CD14-positive monocyte (primary cell): ENCODE measurements at regions not wholly inside any gene's neighbourhood (a gene's known extent, or its start where the extent isn't known, plus 50 kb on each side); places are given as distances from the start of the nearest gene placed in this dataset.
A peak's percentile ranks its signal among the peaks of the same experiment; 100 is the strongest.

Experiments used
- DNase-seq, 3 donors: peaks; one replicate each; pipeline ENCODE4 v3.0.0-alpha.2; 2011 to 2022
- H2AFZ ChIP-seq: 2 replicates; pipeline ENCODE4 v1.6.0; 2012; ENCODE audit warnings: mild to moderate bottlenecking, low read depth, low read length, inconsistent platforms; ENCODE audit not compliant: insufficient read depth, poor library complexity, severe bottlenecking
- H3K27ac ChIP-seq, 2 donors: 1 replicate in 1 of 2; 2 replicates in 1 of 2; pipeline ENCODE4 v1.5.1; 2012 to 2013; ENCODE audit warnings: low read length in 2 of 2, control low read depth in 1 of 2, inconsistent platforms in 1 of 2, low read depth in 1 of 2, mild to moderate bottlenecking in 1 of 2
- H3K27me3 ChIP-seq, 2 donors: one replicate each; pipeline versions ENCODE4 v1.6.0 to v1.6.1; 2011 to 2013; ENCODE audit warnings: low read length in 2 of 2; ENCODE audit not compliant: control insufficient read depth in 2 of 2, insufficient read depth in 2 of 2
- H3K36me3 ChIP-seq, 2 donors: replicated peaks in 1 of 2; 1 replicate in 1 of 2; 2 replicates in 1 of 2; pipeline versions ENCODE4 v1.5.1 to v1.6.1; 2012 to 2013; ENCODE audit warnings: low read length in 2 of 2, control low read depth in 1 of 2, inconsistent platforms in 1 of 2, mild to moderate bottlenecking in 1 of 2; ENCODE audit not compliant: insufficient read depth in 2 of 2, control insufficient read depth in 1 of 2
- H3K4me1 ChIP-seq, 2 donors: 1 replicate in 1 of 2; 2 replicates in 1 of 2; pipeline versions ENCODE4 v1.5.1 to v1.6.1; 2012 to 2013; ENCODE audit warnings: low read length in 2 of 2, control low read depth in 1 of 2, inconsistent platforms in 1 of 2, mild to moderate bottlenecking in 1 of 2, moderate library complexity in 1 of 2; ENCODE audit not compliant: insufficient read depth in 2 of 2, control insufficient read depth in 1 of 2
- H3K4me2 ChIP-seq: replicated peaks from 2 replicates; pipeline ENCODE3; 2012; ENCODE audit warnings: low read length, moderate library complexity, mild to moderate bottlenecking; ENCODE audit not compliant: poor library complexity, severe bottlenecking; ENCODE audit errors: extremely low read depth
- H3K4me3 ChIP-seq, 3 experiments: fragments of 200-600 bp in 1 of 3; sonication (generic) in 1 of 3; replicated peaks in 1 of 3; 1 replicate in 2 of 3; 2 replicates in 1 of 3; pipeline ENCODE4 v1.5.1; 2011 to 2013; ENCODE audit warnings: low read length in 3 of 3, mild to moderate bottlenecking in 3 of 3, control low read depth in 2 of 3, low read depth in 2 of 3, inconsistent platforms in 1 of 3, moderate library complexity in 1 of 3
- H3K79me2 ChIP-seq: 2 replicates; pipeline ENCODE4 v1.6.0; 2012; ENCODE audit warnings: mild to moderate bottlenecking, control low read depth, inconsistent platforms, low read length, moderate library complexity; ENCODE audit not compliant: insufficient read depth
- H3K9ac ChIP-seq: 2 replicates; pipeline ENCODE4 v1.6.0; 2017; ENCODE audit warnings: low read length, mild to moderate bottlenecking; ENCODE audit not compliant: insufficient read depth, poor library complexity, severe bottlenecking
- H3K9me3 ChIP-seq, 2 donors: replicated peaks in 1 of 2; 1 replicate in 1 of 2; 2 replicates in 1 of 2; pipeline versions ENCODE4 v1.5.1 to v1.6.1; 2012 to 2013; ENCODE audit warnings: low read length in 2 of 2, control low read depth in 1 of 2; ENCODE audit not compliant: control insufficient read depth in 1 of 2, insufficient read depth in 1 of 2
- H4K20me1 ChIP-seq: 2 replicates; pipeline ENCODE4 v1.6.0; 2012; ENCODE audit warnings: mild to moderate bottlenecking, low read length, control low read depth, moderate library complexity; ENCODE audit not compliant: insufficient read depth
- H3K27ac Mint-ChIP-seq, 7 donors: one replicate each; pipeline ENCODE4 v1.8.0; 2020; ENCODE audit warnings: mild to moderate bottlenecking in 7 of 7, mixed read lengths in 7 of 7, moderate library complexity in 6 of 7, inconsistent platforms in 2 of 7
- H3K27me3 Mint-ChIP-seq, 3 donors: one replicate each; pipeline ENCODE4 v1.8.0; 2021 to 2022; ENCODE audit warnings: low read depth in 3 of 3, mild to moderate bottlenecking in 3 of 3, mixed read lengths in 3 of 3, moderate library complexity in 3 of 3, inconsistent platforms in 1 of 3
- H3K36me3 Mint-ChIP-seq, 2 donors: one replicate each; pipeline ENCODE4 v1.8.0; 2020; ENCODE audit warnings: mixed read lengths in 2 of 2, inconsistent platforms in 1 of 2, mild to moderate bottlenecking in 1 of 2
- H3K4me1 Mint-ChIP-seq: one replicate; pipeline ENCODE4 v1.8.0; 2020; ENCODE audit warnings: mild to moderate bottlenecking, mixed read lengths
- H3K4me3 Mint-ChIP-seq, 2 donors: one replicate each; pipeline ENCODE4 v1.8.0; 2020; ENCODE audit warnings: mild to moderate bottlenecking in 2 of 2, mixed read lengths in 2 of 2, moderate library complexity in 1 of 2
- H3K9me3 Mint-ChIP-seq, 7 donors: one replicate each; pipeline ENCODE4 v1.8.0; 2020 to 2022; ENCODE audit warnings: mixed read lengths in 7 of 7, mild to moderate bottlenecking in 6 of 7, moderate library complexity in 6 of 7, inconsistent platforms in 2 of 7
- WGBS: methylation state at CpG from one replicate; pipeline ENCODE4 v1.1.5; 2013; ENCODE audit warnings: missing lambda C conversion rate; ENCODE audit not compliant: insufficient coverage; 5-methylcytosine and 5-hydroxymethylcytosine counted together
- intact Hi-C, 2 donors: fragments of 100-400 bp; cut with micrococcal nuclease; formaldehyde crosslinking; loops; one replicate each; pipeline versions ENCODE4 v1.15.0 to v1.15.1; 2023
- TF ChIP-seq, protein P1 (sequence below): fragments of 200-600 bp; IDR thresholded peaks from one replicate; pipeline ENCODE4 v1.8.0; 2022; ENCODE audit warnings: antibody characterized with exemption, mild to moderate bottlenecking

DNA sequence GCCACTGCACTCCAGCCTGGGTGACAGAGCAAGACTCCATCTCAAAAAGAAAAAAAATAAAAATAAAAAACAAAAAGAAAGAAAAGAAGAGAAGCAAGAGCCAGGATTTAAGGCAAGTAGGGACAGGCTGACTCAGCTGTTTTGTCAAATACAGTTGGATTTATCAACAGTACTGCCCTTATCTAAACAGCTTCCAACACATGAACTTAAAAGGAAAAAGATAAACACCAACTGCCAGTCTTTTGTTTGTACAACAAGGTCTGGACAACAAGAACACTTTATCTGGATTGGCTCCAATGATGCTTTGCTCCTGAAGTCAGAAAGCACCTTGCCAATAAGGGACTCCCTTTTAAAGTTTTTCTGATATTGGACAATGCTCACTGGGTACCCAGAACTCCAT, 886.0 kb downstream of the ADGRL2 start:
- Mint-ChIP-seq H3K27ac (no peak overlapping the region), H3K4me3 (no peak overlapping the region), H3K4me1 (no peaks in the 10 kb centered on the region), H3K9me3 (peaks cover 18 to 39% (median 21%) of the 10 kb centered on the region in 7 donors), H3K27me3 (no peaks in the 10 kb centered on the region), H3K36me3 (no peaks in the 10 kb centered on the region)
- H3K4me2 ChIP-seq: no peak overlapping the region
- no peak overlapping the region for H2AFZ ChIP-seq
- no peak overlapping the region for H3K4me3 ChIP-seq
- TF ChIP-seq, protein P1, sequence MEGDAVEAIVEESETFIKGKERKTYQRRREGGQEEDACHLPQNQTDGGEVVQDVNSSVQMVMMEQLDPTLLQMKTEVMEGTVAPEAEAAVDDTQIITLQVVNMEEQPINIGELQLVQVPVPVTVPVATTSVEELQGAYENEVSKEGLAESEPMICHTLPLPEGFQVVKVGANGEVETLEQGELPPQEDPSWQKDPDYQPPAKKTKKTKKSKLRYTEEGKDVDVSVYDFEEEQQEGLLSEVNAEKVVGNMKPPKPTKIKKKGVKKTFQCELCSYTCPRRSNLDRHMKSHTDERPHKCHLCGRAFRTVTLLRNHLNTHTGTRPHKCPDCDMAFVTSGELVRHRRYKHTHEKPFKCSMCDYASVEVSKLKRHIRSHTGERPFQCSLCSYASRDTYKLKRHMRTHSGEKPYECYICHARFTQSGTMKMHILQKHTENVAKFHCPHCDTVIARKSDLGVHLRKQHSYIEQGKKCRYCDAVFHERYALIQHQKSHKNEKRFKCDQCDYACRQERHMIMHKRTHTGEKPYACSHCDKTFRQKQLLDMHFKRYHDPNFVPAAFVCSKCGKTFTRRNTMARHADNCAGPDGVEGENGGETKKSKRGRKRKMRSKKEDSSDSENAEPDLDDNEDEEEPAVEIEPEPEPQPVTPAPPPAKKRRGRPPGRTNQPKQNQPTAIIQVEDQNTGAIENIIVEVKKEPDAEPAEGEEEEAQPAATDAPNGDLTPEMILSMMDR: no peak
- no peaks in the 10 kb centered on the region for H3K79me2 ChIP-seq
- no peak for DNase-seq
- no peak overlapping the region for H3K27ac ChIP-seq
- intact Hi-C loops: no loop called here
- no peaks in the 10 kb centered on the region for H4K20me1 ChIP-seq
- H3K9me3 ChIP-seq: peaks cover 11 to 15% of the 10 kb centered on the region in 2 donors
- no peak overlapping the region for H3K9ac ChIP-seq
- H3K4me1 ChIP-seq: no peaks in the 10 kb centered on the region
- no peaks in the 10 kb centered on the region for H3K36me3 ChIP-seq
- no peaks in the 10 kb centered on the region for H3K27me3 ChIP-seq

DNA sequence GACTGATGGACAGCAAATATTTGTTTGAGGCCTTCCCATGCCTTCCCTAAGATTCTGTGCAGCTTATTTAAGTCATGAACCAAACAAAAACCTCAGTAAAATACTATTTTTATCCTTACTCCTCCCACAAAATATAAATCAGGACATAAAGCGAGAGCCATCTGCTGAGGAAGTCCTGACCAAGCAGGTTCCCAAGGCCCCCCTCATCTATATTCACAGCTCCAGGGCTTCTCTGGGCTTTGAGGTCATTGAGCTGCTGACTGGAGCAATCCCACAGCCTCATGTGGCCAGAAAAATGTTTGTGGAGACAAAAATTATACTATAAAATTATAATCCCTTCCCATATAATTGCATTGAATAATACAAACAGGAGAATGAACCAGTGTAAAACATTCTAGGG, 846.2 kb downstream of the ADGRL2 start:
- Histone ChIP-seq H2AFZ (no peak overlapping the region), H3K9me3 (no peaks in the 10 kb centered on the region), H3K9ac (no peak overlapping the region), H3K27me3 (no peaks in the 10 kb centered on the region), H3K79me2 (no peaks in the 10 kb centered on the region), H3K4me3 (no peak overlapping the region), H3K36me3 (no peaks in the 10 kb centered on the region), H3K4me1 (no peaks in the 10 kb centered on the region), H4K20me1 (no peaks in the 10 kb centered on the region), H3K4me2 (no peak overlapping the region), H3K27ac (no peak overlapping the region)
- Mint-ChIP-seq H3K9me3 (peaks cover 0 to 4% (median 0%) of the 10 kb centered on the region in 7 donors), H3K27ac (peak overlapping the region in 1 of 7 donors; percentile 32), H3K36me3 (no peaks in the 10 kb centered on the region), H3K27me3 (no peaks in the 10 kb centered on the region), H3K4me3 (no peak overlapping the region), H3K4me1 (peaks cover 4% of the 10 kb centered on the region)
- 0% methylated on average over 1 of the region's 1 CpG for WGBS
- TF ChIP-seq, protein P1: no peak
- no peak for DNase-seq
- intact Hi-C loops: no loop called here
